ENCODE measurements at regions not wholly inside any gene's neighbourhood (a gene's known extent, or its start where the extent isn't known, plus 50 kb on each side); places are given as distances from the start of the nearest gene placed in this dataset.

DNA sequence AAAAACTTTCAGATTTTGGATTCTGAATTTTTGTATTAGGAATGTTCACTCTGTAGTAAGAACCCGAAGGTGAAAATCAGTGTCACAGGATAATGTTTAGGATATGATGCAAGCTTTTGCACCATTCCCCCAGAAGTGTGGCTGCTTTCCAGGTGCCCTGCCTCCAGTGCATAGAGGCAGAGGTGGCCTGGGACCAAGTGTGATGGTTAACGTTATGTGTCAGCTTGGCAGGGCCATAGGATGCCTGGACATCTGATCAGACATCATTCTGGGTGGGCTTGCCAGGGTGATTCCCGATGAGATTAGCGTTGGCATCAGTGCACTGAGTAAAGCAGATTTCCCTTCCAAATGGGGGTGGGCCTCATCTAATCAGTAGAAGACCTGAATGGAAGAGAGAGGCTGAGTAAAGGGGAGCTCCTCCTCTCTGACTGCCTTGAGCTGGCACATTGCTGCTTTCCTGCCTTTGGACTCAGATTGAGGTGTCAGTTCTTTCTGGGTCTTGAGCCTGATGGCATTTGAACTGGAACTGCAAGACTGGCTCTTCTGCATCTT lies 177.4 kb upstream of the HS6ST1 start:
- no peak for DNase-seq

DNA sequence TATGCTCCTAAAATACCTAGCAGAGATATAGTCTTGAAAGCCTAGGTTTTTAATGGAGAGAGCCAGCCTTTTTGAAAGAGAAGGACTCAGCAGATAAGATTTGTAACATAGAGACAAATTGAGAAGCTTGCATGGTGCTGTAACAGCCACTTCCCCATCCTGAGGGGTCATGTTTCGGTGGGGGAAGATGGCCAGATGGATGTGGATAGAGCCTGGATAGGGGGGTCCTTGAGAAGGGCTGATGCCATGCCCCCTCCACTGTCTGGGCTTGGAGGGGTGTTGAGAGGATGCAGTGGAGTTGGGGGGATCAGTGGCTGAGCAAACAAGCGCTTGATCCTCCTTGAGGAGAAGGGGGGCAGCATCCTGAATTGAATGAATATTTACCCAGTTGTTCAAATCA lies 178.0 kb upstream of the HS6ST1 start:
- no peak for DNase-seq

DNA sequence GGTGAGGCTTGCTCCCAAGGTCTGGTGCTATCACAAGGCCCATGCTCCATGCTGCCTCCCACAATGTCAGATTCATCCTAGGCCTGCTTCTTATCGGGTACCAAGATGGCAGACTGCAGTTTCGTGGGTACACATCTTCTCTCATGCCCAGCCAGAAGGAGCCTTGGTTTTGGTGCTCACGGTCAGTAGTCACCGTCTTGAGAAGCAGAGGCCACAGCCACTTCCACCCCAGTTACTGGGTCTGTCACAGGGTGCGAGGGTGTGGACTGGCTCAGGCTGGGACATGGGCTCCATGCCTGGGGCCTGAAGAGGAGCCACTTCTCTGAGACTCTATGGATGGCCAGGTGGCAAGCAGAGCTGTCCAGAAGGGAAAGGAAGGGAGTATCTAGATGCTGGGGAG lies 178.8 kb upstream of the HS6ST1 start:
- DNase-seq: no peak

DNA sequence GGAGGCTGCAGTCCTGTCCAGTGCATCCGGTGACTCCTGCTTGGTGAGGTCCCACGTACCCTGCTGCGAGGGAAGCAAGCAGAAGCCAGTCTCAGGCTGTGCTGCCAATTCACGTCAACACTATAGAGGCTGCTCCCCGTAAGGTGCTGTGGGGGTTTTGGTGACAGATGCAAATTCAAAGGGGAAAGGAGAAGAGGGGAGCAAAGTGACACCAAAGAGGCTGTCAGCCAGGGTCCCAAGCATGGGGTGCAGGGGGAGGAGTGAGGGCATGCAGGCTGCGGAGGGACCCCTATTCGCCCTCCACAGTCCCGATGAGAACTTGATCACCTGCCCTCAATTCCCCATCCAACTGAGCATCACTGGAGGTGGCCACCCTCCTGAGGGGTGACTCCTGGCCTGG lies 179.4 kb upstream of the HS6ST1 start:
- no peak for DNase-seq

DNA sequence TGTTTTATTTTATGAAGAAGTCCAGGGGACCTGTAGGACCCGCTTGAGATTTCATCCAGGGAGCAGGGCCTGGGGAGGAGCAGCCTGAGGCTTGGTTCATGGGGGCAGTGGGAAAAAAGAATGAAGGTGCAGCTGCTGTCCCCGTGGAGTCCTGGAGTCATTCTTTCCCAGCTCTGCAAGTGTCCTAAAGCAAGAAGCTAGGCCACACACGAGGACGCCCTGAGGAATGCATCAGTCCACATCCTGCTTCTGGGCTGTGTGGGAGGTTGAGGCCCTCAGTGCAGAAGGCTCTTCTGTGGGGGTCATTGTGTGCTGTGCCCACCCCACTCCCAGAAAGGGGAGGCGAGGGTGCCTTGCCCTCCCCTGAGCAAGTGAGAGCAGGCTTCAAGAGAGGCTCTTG lies 179.9 kb upstream of the HS6ST1 start:
- DNase-seq: no peak

DNA sequence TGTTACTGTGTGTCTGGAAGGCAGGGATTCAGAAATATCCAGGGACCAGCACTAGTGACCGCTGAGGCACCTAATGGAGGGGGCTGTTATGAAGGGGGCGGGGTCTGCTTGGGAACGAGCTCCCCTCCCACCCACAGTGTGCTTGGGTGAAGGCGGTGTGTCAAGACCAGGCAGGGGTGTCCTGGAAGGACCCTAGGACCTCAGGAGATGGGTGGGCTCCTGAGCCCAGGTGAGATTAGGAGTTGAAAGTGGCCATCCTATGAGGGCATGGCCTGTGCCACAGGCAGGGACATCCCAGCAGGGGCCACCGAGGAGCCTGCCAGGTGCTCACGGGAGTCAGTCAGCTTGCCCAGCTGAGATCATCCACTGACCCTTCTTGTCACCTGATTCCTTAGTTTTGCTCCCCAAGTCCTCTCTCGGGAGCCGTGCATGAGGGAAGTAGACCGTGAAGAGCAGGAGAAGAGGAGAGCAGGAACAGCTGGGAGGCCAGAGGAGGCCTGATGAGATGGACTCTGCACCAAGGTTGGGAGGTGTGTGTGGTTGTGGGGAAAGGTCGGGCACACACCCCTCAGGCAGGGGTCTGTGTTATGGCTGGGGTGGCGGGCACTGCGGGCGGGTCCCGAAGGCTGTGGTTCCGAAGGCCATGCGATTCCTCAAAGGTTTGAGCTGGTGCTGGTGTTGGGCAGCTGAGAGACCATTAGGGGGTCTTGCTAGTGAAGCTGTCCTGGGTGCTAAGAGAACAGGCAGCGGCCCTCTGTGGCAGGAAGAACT lies 180.9 kb upstream of the HS6ST1 start:
- DNase-seq: no peak

DNA sequence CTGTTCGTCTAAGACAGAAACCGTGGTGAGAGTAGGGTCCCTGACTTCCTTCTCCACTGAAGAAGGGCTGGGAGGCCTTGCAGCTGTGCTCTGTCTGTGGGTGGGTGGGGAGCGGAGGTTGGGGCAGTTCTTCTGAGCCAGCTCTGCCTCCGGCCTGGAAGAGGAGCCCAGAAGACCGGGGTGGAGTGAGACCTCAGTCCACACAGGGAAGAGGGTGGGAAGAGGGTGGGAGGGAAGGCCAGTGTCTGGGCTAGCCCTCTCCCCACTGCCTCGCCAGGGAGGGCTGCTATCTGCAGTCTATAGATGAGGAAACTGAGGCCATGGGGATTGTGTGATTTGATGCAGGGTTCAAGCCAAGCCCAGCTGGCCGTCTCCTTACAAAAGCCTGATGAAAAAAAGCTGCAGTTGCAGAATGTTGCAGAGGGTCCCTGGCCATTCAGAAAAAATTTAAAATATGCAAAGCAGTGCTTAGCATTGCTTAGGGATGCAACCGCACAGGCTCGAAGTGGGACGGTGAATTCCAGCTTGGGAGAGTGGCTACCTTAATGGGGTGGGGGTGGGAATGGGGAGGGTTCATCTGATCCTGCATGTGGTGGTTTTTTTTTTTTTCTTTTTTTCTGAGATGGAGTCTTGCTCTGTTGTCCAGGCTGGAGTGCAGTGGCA lies 181.6 kb upstream of the HS6ST1 start:
- DNase-seq: no peak

DNA sequence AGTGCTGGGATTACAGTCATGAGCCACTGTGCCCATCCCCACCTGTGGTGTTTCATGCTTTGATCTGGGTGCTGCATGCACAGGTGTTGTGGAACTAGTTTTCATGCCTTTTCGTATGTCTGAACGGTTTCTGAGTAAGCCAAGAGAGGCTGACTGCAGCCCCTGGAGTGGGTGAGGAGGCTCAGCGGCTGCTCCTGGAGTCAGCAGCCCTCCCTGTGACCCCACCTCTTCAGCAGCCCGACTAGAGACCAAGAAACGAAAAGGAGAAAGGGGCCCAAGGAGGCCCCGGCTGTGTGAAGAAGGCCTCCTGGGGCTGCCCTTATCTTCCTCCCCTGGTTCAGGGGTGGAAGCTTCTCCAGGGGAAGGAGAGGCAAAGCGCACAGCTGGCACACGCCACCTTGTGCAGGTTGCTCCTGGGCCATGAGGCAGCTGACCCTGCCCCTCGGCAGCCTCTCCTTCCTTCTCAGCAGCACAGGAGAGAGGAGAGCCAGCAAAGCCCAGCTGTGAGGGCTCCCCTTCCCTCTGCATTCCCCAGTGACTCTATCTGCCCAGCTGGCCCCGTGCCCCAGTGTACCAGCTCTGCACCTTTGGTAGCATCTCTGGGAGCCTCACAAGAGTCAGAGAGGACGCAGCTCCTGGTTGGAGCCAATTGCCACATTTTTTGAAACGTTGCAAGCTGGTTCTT lies 182.5 kb upstream of the HS6ST1 start:
- no peak for DNase-seq

DNA sequence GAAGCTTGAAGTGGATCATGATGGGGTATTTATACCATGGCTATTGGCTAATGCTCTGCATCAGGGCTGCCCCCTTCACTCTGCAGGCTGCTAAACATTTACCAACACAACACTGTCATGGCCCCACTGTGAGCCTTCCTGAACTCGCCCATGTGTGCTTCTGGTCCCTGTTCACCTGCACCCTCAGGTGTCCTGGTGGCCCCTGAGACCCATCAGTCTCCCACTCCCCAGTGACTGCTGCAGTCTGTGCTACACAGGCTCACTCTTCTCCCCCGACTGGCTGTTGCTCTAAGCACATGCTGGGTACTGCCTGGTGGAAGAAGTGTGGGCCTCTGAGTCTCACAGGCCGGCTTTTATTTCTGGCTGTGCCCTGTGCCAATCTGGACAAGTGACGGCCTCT lies 183.0 kb upstream of the HS6ST1 start:
- DNase-seq: no peak

DNA sequence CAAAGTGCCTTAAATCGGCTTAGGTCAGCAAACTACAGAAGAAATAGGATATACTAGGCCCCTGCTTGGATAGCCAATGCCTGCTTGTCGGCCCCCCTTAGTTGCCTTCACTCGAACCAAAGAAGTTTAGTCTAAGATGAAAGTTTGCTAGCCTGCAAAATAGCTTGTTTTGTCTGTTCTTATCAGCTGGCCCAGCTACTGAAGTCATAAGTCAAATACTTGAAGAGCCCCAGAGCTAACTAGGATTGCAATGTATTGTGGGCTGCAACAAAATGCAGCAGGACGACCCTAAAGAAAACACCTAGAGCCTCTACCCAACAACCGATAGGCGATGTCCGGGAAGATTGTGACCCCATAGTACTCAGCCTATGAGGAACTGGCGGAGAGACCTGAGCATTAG lies 183.5 kb upstream of the HS6ST1 start:
- DNase-seq: no peak

DNA sequence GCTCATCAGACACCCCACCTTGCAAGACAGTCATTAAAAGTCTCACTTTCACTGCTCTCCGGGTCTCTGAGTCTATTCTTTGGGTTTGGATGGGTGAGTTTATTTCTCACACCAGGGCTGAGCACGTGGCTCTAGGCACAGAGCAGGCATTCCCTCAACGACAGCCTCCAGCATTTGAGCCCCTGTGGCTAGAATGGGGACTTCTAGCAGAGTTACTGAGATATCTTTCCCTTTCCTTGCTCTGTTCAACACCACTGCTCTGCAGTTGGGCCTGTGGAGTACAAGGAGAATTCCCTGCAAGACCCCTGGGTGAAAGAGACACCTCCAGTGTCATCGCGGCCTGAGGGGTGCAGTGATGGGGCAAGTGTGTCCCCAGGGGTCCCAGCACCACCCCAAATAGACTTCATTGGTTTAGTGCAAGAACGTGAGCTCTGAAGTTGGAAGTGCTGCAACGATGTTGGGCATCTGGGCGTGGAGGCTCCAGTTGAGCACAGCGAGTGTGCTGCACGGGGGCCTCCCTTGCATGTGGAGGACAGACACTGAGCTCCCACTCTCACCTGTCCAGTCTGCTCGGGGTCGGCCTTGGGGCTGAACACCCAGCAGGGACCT lies 184.1 kb upstream of the HS6ST1 start:
- no peak for DNase-seq

DNA sequence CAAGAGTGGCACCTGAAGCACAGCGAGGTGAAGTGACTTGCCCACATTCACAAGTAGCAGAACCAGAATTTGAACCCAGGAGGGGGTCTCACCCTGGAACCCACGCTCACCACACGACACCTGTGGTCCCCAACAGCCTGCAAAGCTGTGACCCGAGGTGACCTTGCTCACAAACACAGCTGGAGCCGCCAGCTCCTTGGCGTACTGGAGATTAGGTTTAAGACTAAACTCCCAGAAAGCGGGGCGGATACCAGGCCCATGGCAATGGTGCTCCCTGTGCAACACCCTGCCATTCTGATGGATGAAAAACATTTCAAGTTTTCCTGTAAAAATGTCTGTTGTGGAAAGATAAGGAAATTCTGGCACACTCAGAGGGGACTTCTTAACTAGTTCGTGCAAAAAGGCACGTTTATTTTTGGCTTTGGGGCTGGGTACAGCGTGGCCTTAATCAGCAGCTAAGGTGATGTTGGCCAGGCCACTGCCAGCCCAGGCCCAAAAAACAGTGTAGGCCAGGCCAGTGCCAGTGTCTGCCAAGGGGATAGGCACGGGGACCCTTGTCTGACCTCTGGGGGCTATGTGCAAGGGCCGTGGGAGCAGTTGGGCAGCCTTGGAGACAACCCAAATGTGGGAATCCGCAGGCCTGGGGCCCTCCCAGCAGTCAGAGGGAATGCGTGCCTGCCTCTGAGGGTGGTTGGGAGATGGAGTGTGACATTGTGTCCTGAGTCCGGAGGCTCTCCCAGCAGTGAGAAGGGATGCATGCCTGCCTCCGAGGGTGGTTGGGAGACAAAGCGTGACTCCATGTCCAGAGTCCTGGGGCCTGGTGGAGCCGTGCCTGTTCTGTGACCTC lies 185.0 kb upstream of the HS6ST1 start:
- no peak for DNase-seq

DNA sequence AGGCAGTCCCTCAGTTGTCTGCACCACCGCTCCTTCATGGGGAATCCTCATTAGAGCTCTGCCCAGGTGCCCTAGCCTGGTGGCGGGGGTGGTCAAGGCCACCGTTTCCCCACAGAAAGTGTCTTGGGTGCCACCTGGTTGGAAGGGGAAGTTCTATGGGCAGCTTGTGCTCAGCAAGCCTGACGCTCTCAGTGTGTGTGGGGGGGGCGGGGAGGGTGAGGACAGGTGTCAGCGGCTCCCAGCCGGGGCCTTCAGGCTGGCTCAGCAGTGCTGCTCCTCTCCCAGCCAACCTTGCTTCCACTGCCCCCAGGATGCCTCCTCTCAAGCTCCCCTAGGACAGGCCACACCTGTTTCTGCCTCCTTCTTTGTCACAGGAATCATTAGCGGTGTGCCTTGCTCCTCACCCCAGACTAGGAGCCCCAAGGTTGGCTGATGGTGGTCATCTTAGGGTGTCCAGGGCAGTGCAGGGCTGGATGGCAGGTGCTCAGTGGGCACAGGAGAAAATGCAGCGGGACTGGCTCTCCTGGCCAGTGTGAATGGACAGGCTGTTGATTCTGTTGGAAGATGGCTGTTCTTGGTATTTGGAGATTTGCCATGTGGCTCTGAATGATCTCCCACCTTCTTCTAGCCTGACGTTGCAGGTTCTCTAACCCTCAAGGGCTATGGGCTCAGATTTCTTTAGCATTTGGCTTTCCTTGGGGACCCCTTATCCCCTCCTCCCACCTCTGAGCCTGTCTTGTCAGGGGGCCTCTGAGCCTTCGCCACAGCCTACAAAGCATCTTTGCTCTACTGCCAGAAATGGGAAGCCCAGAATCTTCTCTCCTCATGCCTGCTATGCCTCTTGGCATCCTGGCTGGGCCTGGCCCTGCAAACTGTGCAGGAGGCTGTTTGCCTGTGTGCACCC lies 185.8 kb upstream of the HS6ST1 start:
- DNase-seq: no peak

DNA sequence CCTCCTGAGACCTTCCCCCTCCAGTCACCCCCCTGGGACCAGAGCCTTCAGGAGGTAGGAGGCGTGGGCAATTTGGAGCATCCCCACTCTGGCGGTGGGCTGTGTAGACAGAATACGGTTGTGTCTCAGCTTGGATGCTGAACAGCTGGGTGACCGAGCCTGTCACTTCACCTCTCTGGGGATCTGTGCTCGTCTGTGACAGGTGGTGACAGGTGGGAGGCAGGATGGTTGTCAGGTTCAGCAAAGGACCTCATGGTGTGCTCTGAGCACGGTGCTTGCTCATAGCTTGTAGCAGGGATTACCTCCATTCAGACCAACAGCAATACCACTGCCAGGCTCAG lies 186.5 kb upstream of the HS6ST1 start:
- no peak for DNase-seq

DNA sequence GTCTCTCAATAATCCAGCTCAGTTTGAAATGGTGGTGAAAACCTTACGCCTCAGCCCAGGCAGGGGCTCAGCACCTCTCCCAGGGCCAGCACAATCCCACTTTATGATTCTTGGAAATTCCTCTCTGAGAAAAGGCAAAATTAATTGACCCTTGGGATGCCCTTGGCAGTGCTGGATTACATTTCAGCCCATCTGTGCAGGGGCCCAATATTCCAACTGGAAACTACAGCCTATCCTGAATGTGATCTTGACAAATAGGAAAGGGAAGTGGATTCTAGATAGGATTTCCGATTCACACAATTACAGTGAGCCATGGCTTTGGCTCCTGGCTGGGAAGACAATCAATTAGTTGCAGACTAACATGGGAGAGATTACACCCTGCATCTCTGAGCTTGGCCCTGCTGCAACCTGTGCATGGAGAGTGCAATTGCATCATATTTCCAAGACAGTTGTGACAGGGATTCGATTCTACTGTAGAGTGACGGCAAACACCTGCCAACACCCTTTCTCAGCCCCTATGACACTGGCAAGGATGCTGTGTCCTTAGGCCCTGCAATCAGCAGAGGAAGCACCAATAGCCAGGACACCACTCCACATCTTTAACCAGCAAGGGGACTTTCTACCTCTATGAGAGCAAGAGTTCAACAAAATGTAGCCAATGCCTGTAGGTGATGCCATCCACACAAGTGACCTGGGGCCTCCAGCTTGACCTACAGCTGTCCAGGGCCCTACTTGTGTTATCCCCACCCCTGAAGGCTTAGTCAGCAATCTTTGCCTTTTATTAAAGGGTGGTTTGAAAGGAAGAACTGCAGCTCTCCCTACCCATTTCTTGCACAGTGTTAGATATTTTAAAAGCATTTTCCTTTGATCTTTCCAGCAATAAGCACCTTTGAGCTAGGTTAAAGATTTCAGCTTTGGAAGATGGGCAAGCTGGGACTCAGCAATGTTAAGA lies 187.2 kb upstream of the HS6ST1 start:
- DNase-seq: no peak

DNA sequence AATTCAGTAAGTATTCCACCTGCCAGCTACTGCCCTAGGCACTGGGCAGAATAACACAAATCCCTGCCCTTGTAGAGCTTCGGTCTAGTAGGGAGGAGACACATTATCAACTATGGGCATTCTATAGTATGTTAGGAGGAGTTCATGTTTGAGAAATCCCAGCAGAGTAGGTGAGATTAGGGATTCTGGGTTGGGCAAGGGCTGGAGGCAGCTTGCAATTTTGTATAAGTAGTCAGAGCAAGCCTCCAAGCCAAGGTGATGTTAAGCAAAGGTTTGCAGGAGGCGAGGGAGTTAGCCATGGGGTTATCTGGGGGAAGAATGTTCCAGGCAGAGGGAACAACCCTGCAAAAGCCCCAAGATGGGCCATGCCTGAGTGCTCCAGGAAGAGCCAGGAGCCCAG lies 187.9 kb upstream of the HS6ST1 start:
- no peak for DNase-seq

DNA sequence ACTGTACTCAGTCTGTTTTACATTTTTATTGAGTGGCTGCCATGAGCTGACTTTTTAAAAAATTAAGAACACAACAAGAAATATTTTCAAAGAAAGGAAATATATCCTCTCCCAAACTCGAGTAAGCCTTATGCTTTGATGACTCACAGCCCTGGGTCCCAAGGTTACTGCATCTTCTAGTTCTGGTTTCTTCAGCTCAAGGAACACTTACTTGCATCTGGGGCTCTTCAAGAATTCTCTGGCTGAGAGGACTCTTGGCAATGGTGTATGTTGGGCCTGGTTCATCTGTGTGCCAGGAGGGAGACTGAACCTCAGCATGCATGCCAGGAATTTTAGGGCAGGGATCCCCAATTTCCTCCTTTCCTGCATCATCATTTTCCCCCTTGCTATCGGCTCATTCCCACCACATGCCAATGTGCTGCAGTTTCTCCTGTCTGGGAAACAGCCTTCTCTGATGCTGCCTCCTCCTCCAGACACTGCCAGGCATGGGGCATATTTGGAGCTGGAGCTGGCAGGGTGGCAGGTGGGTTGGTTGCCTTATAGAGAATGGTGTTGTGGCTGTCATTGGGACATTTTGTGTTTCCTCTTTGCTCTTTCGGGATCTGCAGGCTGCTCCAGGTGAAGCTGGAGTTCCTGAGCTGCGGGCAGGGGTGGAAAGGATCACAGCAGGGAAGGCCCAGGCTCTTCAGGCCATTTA lies 192.2 kb upstream of the HS6ST1 start:
- no peak for DNase-seq

DNA sequence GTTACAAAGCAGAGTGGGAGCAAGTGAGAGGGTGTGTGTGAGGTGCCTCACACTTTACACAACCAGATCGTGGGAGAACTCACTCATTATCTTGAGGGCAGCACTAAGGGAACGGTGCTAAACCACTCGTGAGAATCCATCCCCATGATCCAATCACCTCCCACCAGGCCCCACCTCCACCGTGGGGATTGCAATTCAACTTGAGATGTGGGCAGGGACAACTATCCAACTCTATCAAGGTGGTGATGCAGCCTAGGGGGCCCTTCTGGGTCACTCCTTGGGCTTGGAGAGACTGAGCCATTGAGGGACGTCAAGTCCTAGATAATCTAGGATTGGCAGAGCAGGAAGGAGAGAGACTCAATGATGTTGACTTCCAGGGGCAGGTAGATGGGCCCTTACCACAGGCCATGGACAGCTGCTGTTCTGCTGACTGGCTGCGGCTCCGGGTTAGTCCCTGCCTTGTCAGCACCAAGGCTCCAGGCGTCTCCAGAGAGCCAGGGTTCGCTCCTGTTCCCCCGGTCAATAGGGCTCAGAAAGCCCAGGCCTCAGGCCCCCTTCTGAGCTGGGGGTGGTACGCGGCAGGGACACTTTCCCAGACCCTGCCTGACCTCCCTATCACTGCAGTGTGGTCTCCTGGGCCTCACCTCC lies 193.2 kb upstream of the HS6ST1 start:
- DNase-seq: no peak
